Heart left ventricle (tissue), 13 donors: ENCODE measurements at regions not wholly inside any gene's neighbourhood (a gene's known extent, or its start where the extent isn't known, plus 50 kb on each side); places are given as distances from the start of the nearest gene placed in this dataset.
"Not testable (repeated sequence)": the region's sequence is repeated elsewhere in the genome, so short reads cannot be mapped to it uniquely, and the experiment has no call there.

ENCODE experiments used
- CTCF ChIP-seq, 12 donors: fragments of 200-600 bp; sonication (generic) in 4 of 12; IDR thresholded peaks; one replicate each; pipeline versions ENCODE4 v1.5.0 to v1.8.0; 2018 to 2022; ENCODE audit warnings: antibody characterized with exemption in 12 of 12, mild to moderate bottlenecking in 5 of 12
- POLR2A ChIP-seq, 2 donors: fragments of 450-650 bp; IDR thresholded peaks; one replicate each; pipeline ENCODE4 v1.6.1; 2017; ENCODE audit warnings: antibody characterized with exemption in 2 of 2, mild to moderate bottlenecking in 2 of 2, moderate library complexity in 2 of 2
- donor health status: ischemic (EF 13 %, LVEDD 7.1; RV severe dilation, severe dysfunction).
- donor health status: DM: no; HTN: yes; CAD: no.
- donor health status: DM: no; HTN: no; CAD: no.
- donor health status: ischemic (EF 25% LVEDD 6.9; RV normal size, moderate dysfunction).
- donor health status: ischemic (EF 25% LVEDD 5.7; RV mildly dilated, moderate dysfunction).
- donor health status: ischemic (EF 35%, LVEDD 5.7; RV mildly dilated, moderate dysfunction).
- donor health status: nonischemic (EF 11% LVEDD 7.7; RV severe dilation, severe dysfunction).
- donor health status: DM: yes; HTN: yes; CAD: no.
- donor health status: PGD.
- donor health status: ischemic (EF 29% LVEDD 5.4; RV normal size, mild dysfunction).
- donor health status: nonischemic (EF 23%, LVEDD 6.1; RV moderate dilation, normal function).

DNA sequence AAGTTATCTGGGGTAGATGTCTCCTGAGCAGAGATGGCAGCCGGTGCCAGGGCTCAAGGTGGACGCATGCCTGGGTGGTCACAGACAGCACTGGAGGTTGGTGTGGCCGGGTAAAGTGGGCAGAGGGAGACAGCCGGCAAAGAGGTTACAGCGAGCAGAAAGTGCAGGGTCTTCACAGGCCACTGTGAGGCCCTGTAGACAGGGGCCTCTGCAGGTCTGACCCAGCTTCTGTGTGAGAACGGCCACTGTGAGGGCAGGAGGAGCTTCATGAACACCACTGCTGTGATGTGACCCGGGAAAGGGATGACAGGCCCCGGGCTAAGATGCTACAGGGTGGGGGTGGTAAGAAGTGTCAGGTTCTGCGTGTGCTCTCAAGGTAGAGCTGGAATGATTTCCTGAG lies 111.2 kb upstream of the VOPP1 start:
- not testable (repeated sequence) for TF ChIP-seq CTCF, POLR2A (IDR thresholded peaks at IDR 0.05)
